ENCODE measurements at regions not wholly inside any gene's neighbourhood (a gene's known extent, or its start where the extent isn't known, plus 50 kb on each side); places are given as distances from the start of the nearest gene placed in this dataset.

DNA sequence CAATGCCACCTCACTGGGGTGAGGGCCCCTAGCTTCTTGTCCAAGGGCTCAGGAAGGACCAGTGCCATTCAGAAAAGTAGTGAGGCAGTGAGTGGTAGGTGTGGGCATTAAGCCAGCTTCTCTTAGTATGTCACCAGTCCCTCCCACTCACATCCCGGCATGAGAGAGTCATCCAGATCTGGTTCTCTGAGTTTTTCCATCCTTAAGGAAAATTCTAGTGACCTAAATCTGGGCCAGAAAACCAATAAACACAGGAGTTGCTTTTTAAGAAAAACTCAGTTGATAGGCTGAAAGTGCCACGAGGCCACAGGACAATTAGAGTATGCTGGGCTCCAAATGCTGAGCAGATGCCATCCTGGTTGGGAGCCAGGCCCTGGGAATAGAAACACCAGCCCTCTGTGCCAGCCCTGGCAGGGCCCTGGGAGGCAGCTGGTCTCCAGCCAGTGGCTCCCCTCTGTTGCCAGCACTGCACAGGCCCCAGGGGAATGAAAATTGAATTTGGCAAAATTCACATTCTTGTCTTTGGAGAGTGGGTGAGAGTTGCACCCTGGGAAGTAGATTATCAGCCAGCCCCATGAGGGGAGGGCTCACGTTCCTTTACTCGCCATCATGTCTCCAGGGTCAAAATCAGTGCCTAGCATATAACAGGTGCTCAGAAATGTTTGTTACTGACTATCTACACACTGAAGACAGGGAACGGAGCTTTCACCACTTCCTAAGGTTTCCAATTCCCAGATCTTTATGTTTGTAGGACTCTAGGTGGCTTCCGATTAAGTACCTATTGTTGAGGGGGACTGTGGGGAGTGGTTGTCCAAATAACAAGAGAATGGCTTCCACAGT, 52.8 kb downstream of the FAM43A start:
- no peak for DNase-seq (ENCODE audit: low read depth in 3 of 3)

DNA sequence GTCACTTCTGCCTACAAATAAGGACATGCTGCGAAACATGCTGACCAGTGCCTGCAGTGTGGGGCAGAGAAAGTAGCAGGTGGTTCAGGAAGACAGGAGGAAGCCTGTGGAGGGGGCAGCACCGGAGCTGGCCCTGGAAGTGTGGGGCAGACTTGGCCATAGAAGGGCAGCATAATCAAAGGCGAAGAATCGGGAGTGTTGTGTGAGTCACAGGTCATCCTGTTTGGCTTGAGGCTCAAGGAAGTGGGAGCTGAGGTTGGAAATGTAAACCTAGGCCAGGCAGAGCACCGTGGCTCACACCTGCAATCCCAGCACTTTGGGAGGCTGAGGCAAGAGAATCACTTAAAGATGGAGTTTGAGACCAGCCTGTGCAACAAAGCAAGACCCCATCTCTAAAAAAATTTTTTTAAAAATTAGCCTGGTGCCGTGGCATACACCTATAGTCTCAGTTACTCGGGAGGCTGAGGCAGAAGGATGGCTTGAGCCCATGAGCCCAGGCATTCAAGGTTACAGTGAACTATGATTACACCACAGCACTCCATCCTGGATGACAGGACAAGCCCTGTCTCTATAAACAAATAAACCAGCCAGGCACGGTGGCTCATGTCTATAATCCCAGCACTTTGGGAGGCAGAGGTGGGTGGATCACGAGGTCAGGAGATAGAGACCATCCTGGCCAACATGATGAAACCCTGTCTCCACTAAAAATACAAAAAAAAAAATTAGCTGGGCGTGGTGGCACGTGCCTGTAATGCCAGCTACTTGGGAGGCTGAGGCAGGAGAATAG, 54.0 kb downstream of the FAM43A start:
- no peak for DNase-seq (ENCODE audit: low read depth in 3 of 3)

DNA sequence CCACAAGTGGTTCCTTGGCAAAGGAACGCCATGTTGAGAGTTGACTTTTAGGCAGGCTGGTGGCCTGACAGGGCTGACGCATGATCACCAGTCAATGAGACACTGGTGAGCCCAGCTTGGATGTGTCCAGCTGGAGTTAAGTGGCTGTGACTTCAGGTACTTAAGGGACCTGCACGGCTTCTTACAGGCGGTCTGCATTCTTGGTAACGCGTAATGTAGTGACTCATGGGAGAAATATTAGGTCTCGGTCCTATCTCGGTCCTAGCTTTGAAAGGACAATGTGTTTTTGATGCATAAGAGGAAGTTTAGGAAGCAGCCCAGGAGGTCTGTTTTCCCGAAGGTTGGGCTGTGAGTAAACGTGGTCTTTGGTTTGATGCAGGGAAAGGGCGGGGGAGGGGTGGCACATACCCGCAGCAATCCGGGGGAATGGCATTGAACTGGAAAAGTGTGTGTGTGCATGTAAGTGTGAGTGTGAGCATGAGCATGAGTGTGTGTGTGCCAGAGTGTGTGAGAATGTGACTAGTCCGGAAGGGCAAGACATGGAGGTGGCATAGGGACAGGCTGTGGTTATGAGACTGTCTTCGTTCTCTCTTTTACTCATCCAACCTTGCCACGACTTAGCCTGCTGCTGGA, 55.3 kb downstream of the FAM43A start:
- DNase-seq (ENCODE audit: low read depth in 3 of 3): no peak

DNA sequence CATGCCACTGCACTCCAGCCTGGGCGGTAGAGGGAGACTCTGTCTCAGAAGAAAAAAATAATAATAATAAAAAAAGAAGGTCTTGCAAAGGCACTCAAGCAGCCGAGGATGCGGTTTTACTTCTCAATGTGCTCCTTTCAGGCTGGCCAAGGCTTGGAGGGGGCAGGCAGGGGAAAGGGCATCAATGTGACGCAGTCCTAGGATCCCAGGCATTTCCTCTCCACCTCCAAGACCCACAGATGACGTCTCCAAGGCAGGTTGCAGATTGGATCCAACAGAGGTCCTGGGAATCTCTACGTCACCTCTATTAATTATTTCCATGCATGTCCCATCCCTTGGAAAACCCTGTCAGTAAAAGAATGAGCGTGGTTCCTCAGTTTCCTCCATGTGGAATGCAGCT, 56.2 kb downstream of the FAM43A start:
- DNase-seq (ENCODE audit: low read depth in 3 of 3): no peak

DNA sequence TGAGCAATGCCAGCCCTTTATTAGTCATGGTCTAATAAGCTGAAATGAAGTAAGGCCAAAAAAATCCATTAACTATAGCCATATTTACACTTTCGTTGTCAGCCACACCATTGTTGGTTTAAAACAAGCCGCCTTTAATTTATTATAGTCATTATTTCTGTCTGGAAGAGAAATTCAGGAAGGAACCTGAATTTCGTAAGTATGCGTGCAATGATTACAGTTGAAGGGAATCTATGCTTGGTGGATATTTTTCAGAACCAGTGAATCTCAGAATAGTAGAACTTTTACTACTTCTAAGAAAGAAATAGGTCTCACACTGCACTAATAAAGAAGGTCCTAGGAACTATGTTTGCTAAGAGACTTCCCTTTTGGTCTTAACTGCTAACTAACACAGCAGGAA, 59.1 kb downstream of the FAM43A start:
- no peak for DNase-seq (ENCODE audit: low read depth in 3 of 3)

- DNase-seq (ENCODE audit: low read depth in 3 of 3): no peak
Measured at GRCh38 chr3:194745422-194746184, 59.9 kb downstream of the FAM43A start.

DNA sequence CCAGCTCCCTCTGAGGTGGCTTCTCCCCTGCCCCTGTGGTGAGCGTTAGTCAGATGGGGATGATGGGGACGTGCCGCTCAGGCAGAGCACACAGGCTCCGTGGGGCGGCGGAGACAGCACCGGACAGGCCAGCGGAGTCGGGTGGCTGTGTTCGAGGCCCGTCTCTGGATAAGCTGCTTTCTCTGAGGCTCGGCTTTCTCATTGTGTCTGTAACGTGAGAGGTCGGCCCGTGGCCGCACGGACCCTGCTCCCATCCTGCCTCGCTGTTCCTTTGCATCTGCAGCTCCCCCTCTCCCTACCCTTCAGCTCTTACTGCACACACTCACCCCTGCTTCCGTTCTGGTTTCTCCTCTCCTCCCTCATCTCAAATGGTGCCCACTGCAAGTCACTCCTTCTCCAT, 62.5 kb downstream of the FAM43A start:
- DNase-seq (ENCODE audit: low read depth in 3 of 3): no peak

- no peak for DNase-seq (ENCODE audit: low read depth in 3 of 3)
Measured at GRCh38 chr3:194749631-194750490, 64.2 kb downstream of the FAM43A start.

- no peak for DNase-seq (ENCODE audit: low read depth in 3 of 3)
Measured at GRCh38 chr3:194750491-194750828, 64.8 kb downstream of the FAM43A start.

DNA sequence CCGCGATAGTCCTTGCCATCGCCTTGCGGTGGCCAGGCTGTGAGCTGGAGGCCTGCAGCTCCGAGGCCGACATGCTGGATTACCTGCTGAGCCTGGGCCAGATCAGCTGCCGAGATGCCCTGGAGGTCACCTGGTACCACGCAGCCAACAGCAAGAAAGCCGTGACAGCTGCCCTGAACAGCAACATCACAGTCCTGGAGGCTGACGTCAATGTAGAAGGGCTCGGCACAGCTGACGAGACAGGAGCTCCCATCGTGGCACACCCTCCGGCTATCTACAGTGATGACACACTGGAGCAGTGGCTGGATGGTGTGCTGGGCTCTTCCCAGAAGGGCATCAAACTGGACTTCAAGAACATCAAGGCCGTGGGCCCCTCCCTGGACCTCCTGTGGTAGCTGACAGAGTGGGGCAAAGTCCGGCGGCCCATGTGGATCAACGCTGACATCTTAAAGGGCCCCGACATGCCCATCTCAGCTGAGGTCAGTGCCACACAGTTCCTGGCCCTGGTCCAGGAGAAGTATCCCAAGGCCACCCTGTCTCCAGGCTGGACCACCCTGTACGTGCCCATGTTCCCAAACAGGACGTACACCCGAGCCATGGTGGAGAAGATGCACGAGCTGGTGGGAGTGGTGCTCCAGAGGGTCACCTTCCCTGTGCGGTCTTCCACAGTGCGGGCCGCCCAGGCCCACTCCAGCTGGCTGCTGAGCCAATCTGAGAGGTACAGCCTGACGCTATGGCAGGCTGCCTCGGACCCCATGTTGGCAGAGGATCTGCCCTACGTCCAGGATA, 70.2 kb downstream of the FAM43A start:
- DNase-seq (ENCODE audit: low read depth in 3 of 3): no peak

GRCh38 chr3:194756460-194756779, 70.7 kb downstream of the FAM43A start:
- no peak for DNase-seq (ENCODE audit: low read depth in 3 of 3)

GRCh38 chr3:194756791-194757325, 71.2 kb downstream of the FAM43A start:
- DNase-seq (ENCODE audit: low read depth in 3 of 3): no peak

DNA sequence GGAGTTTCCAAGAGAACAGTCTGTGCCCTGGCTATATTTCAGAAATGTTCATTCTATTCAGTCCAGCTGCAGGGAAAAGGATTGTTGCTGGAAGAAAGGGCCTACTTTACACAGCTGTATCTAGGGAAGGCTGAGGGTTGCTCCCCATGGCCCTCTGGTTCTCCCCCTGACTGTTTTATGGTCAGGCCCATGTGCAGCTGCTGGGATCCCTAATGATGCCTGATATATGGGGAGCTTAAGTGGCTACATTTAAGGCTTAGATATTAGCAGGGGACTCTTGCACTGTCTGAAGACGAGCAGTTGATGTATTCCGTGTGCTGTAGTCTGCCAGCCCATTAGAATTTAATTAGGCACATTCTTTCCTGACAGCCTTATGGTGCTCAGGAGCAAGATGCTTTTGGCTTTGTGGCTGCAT, 72.0 kb downstream of the FAM43A start:
- DNase-seq (ENCODE audit: low read depth in 3 of 3): no peak

- no peak for DNase-seq (ENCODE audit: low read depth in 3 of 3)
Measured at GRCh38 chr3:194758716-194759115, 73.0 kb downstream of the FAM43A start.

GRCh38 chr3:194760494-194761137, 74.9 kb downstream of the FAM43A start:
- no peak for DNase-seq (ENCODE audit: low read depth in 3 of 3)

- DNase-seq (ENCODE audit: low read depth in 3 of 3): no peak
Measured at GRCh38 chr3:194761384-194761783, 75.7 kb downstream of the FAM43A start.

DNA sequence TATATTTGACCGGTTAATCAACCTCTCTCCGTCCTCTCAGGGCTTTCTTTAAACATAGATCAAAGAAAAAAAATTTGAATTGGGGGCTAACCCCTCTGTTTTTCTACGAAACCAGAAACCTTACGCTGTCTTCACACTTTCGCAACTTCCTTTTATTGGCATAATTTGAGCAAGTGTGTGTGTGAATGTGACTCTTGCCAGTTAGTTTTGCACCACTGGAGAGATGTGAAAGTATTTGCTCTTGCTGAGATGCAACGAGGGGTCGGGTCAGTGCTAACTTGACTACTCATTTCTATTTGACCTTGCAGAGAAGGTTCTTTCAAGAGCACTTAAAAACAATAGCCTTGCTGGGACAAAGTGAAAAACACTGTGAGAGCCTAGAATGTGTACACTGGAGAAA, 81.2 kb downstream of the FAM43A start:
- DNase-seq (ENCODE audit: low read depth in 3 of 3): no peak

GRCh38 chr3:194767446-194768207, 81.9 kb downstream of the FAM43A start:
- DNase-seq (ENCODE audit: low read depth in 3 of 3): no peak

DNA sequence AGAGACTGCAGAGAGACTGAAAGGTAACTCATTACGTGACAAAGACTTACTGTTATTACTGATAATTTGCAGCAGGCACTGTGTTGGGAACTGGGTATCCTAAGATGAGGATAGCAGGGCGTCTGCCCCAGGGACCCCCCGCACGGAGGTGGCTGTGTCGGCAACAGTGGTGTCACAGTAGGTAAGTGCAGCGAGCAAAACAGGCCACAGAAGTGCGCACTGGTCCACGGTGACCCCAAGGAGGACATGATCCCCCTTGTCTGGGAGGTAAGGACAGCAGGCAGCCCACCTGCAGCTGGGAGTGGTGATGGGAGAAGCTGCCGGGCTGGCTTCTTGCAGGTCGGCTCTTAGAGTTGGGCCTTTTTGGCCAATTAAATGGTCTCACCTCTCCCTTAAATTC, 82.9 kb downstream of the FAM43A start:
- DNase-seq (ENCODE audit: low read depth in 3 of 3): no peak
